H1 (cell line): ENCODE measurements at regions not wholly inside any gene's neighbourhood (a gene's known extent, or its start where the extent isn't known, plus 50 kb on each side); places are given as distances from the start of the nearest gene placed in this dataset.

Experiments
- ATF2 ChIP-seq: IDR thresholded peaks from 2 replicates; pipeline ENCODE4 v1.6.1; 2012; ENCODE audit warnings: low read length, inconsistent platforms
- CHD7 ChIP-seq: fragments of 300-600 bp; sonication (generic); IDR thresholded peaks from 2 replicates; pipeline ENCODE4 v1.7.1; 2012; ENCODE audit warnings: low read length, moderate library complexity, mild to moderate bottlenecking, inconsistent platforms; ENCODE audit not compliant: insufficient replicate concordance
- HDAC2 ChIP-seq, 2 experiments: fragments of 300-600 bp in 1 of 2; sonication (generic) in 1 of 2; IDR thresholded peaks; 2 replicates each; pipeline ENCODE4 v1.6.1; 2011 to 2012; ENCODE audit warnings: low read depth in 2 of 2, low read length in 2 of 2, mild to moderate bottlenecking in 2 of 2, moderate library complexity in 2 of 2, borderline replicate concordance in 1 of 2, inconsistent platforms in 1 of 2

GRCh38 chr11:37465221-37465620, 867.2 kb upstream of the RAG2 start (continued):
- TF ChIP-seq CHD7 (no peak), HDAC2 (IDR thresholded peaks at IDR 0.05; ENCODE audit: borderline replicate concordance in 1 of 2, low read depth in 2 of 2, low read length in 2 of 2) (no peak), ATF2 (no peak)
